ENCODE measurements at regions not wholly inside any gene's neighbourhood (a gene's known extent, or its start where the extent isn't known, plus 50 kb on each side); places are given as distances from the start of the nearest gene placed in this dataset.
"Not testable (repeated sequence)": the region's sequence is repeated elsewhere in the genome, so short reads cannot be mapped to it uniquely, and the experiment has no call there.

GRCh38 chr9:33739398-33739797, 56.0 kb upstream of the PRSS3 start:
- intact Hi-C loops (cut with DNase I; ENCODE audit: low total_unique reads): no loop called here
- TF ChIP-seq, protein P1, sequence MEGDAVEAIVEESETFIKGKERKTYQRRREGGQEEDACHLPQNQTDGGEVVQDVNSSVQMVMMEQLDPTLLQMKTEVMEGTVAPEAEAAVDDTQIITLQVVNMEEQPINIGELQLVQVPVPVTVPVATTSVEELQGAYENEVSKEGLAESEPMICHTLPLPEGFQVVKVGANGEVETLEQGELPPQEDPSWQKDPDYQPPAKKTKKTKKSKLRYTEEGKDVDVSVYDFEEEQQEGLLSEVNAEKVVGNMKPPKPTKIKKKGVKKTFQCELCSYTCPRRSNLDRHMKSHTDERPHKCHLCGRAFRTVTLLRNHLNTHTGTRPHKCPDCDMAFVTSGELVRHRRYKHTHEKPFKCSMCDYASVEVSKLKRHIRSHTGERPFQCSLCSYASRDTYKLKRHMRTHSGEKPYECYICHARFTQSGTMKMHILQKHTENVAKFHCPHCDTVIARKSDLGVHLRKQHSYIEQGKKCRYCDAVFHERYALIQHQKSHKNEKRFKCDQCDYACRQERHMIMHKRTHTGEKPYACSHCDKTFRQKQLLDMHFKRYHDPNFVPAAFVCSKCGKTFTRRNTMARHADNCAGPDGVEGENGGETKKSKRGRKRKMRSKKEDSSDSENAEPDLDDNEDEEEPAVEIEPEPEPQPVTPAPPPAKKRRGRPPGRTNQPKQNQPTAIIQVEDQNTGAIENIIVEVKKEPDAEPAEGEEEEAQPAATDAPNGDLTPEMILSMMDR (IDR thresholded peaks at IDR 0.05): no peak
- no peak for TF ChIP-seq POLR2A (IDR thresholded peaks at IDR 0.05)
- DNase-seq (ENCODE audit: low spot score in 2 of 2): no peak
- H3K4me3 ChIP-seq (ENCODE audit: low read depth, poor library complexity, severe bottlenecking): no peak overlapping the region

GRCh38 chr9:33740075-33740474, 55.3 kb upstream of the PRSS3 start:
- H3K4me3 ChIP-seq (ENCODE audit: low read depth, poor library complexity, severe bottlenecking): no peak overlapping the region
- TF ChIP-seq POLR2A (IDR thresholded peaks at IDR 0.05): no peak
- TF ChIP-seq, protein P1 (IDR thresholded peaks at IDR 0.05): no peak
- 69 to 81% methylated on average over 1 of the region's 1 CpG for WGBS, 2 donors
- no peak for DNase-seq (ENCODE audit: low spot score in 2 of 2)
- intact Hi-C loops (cut with DNase I; ENCODE audit: low total_unique reads): no loop called here

DNA sequence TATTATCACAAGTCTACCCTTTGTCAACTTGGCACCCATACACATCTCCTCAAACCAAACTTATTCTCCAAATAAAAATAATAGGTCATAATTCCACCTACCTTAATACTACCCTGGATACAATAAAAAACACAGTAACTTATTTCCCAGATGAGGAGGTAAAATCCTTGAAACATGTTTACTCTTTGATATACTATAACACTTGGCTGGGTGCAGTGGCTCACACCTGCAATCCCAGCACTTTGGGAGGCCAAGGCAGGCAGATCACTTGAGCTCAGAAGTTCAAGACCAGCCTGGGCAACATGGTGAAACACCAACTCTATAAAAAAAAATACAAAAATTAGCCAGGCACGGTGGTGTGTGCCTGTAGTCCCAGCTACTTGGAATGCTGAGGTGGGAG, 54.4 kb upstream of the PRSS3 start:
- 53 to 58% methylated on average over 1 of the region's 1 CpG for WGBS, 2 donors
- H3K4me3 ChIP-seq (ENCODE audit: low read depth, poor library complexity, severe bottlenecking); intact Hi-C loops (cut with DNase I; ENCODE audit: low total_unique reads); DNase-seq (ENCODE audit: low spot score in 2 of 2): not testable (repeated sequence)

- no peak overlapping the region for H3K4me3 ChIP-seq (ENCODE audit: low read depth, poor library complexity, severe bottlenecking)
- WGBS, 2 donors: 70 to 73% methylated on average over 3 of the region's 3 CpGs
Observed at GRCh38 chr9:33742051-33742450, 53.3 kb upstream of the PRSS3 start.

DNA sequence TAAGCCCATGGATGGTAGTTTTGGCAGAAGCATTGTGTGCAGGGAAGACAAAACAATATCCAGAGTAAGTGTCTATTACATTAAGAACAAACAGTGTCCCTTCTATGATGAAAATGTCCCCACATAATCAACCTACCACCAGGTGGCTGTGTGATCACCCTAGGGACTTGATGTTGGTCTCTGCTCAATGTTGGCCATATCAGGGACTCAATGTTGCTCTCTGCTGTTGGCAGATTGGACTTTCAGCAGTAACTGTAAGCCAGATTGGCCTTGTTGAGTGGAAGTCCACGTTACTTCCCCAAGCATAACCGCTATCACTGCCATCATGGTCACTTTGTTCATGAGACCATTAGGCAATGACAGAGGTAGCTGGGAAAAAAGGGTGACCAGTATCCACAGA, 52.8 kb upstream of the PRSS3 start:
- TF ChIP-seq, protein P1 (IDR thresholded peaks at IDR 0.05): no peak
- no peak for TF ChIP-seq POLR2A (IDR thresholded peaks at IDR 0.05)
- no peak overlapping the region for H3K4me3 ChIP-seq (ENCODE audit: low read depth, poor library complexity, severe bottlenecking)
- no peak for DNase-seq (ENCODE audit: low spot score in 2 of 2)
- intact Hi-C loops (cut with DNase I; ENCODE audit: low total_unique reads): no loop called here
- 84 to 88% methylated on average over 2 of the region's 2 CpGs for WGBS, 2 donors

More at GRCh38 chr9:33742051-33742450, 53.3 kb upstream of the PRSS3 start:
- intact Hi-C loops (cut with DNase I; ENCODE audit: low total_unique reads): no loop called here
- TF ChIP-seq POLR2A (IDR thresholded peaks at IDR 0.05): no peak
- TF ChIP-seq, protein P1 (IDR thresholded peaks at IDR 0.05): no peak
- DNase-seq (ENCODE audit: low spot score in 2 of 2): no peak
